ENCODE measurements at regions not wholly inside any gene's neighbourhood (a gene's known extent, or its start where the extent isn't known, plus 50 kb on each side); places are given as distances from the start of the nearest gene placed in this dataset.

GRCh38 chr6:122894791-122895190 lies 101.2 kb upstream of the CLVS2 start:
- no peaks in the 10 kb centered on the region for H3K79me2 ChIP-seq (replicated peaks; ENCODE audit: insufficient read depth)
- H3K27ac ChIP-seq (ENCODE audit: low read depth): no peak overlapping the region
- H3K4me3 ChIP-seq: no peak overlapping the region
- ATAC-seq: no peak
- H4K20me1 ChIP-seq (replicated peaks; ENCODE audit: insufficient read depth): no peaks in the 10 kb centered on the region
- no peaks in the 10 kb centered on the region for H3K36me3 ChIP-seq (ENCODE audit: insufficient read depth)
- Mint-ChIP-seq H3K4me3 (no peak overlapping the region), H3K9me3 (no peaks in the 10 kb centered on the region), H3K27me3 (ENCODE audit: insufficient read depth, low read depth, poor library complexity) (peaks cover 6% of the 10 kb centered on the region), H3K27ac (no peak overlapping the region), H3K36me3 (ENCODE audit: low read depth) (no peaks in the 10 kb centered on the region), H3K4me1 (no peaks in the 10 kb centered on the region)
- DNase-seq (ENCODE audit: low spot score): no peak
- no peaks in the 10 kb centered on the region for H3K4me1 ChIP-seq (ENCODE audit: insufficient read depth)
- H3K4me2 ChIP-seq: no peak overlapping the region
- TF ChIP-seq JUNB (IDR thresholded peaks at IDR 0.05; ENCODE audit: unreplicated experiment) (no peak), NANOG (IDR thresholded peaks at IDR 0.05; ENCODE audit: borderline replicate concordance) (no peak), EZH2 (IDR thresholded peaks at IDR 0.05; ENCODE audit: low read depth, unreplicated experiment) (no peak), EZH2phosphoT487 (IDR thresholded peaks at IDR 0.05; ENCODE audit: unreplicated experiment) (no peak), ETS1 (IDR thresholded peaks at IDR 0.05) (no peak), CREB1 (CRISPR knock-in tag; IDR thresholded peaks at IDR 0.05; ENCODE audit: low read depth) (no peak), ZNF462 (CRISPR knock-in tag; IDR thresholded peaks at IDR 0.05) (no peak), ZNF114 (CRISPR knock-in tag; IDR thresholded peaks at IDR 0.05) (no peak)
- H3K9me2 ChIP-seq (ENCODE audit: insufficient read depth): peaks cover 7% of the 10 kb centered on the region; the same call in 1 of the 2 replicates
- no peaks in the 10 kb centered on the region for H3K27me3 ChIP-seq (ENCODE audit: insufficient read depth)
- no peak overlapping the region for H2AFZ ChIP-seq
- no peaks in the 10 kb centered on the region for H3F3A ChIP-seq (replicated peaks; ENCODE audit: low read depth)
